Central memory CD4-positive, alpha-beta T cell (primary cell): ENCODE measurements at regions not wholly inside any gene's neighbourhood (a gene's known extent, or its start where the extent isn't known, plus 50 kb on each side); places are given as distances from the start of the nearest gene placed in this dataset.
"Not testable (repeated sequence)": the region's sequence is repeated elsewhere in the genome, so short reads cannot be mapped to it uniquely, and the experiment has no call there.

ENCODE experiments used
- DNase-seq: peaks from one replicate; pipeline ENCODE4 v3.0.0; 2022

- no peak for DNase-seq
Observed at GRCh38 chr11:105429096-105429910, 180.6 kb upstream of the GRIA4 start.

GRCh38 chr11:105407101-105407500, 202.8 kb upstream of the GRIA4 start:
- DNase-seq = no peak

GRCh38 chr11:105401269-105401809, 208.5 kb upstream of the GRIA4 start:
- DNase-seq = no peak

DNA sequence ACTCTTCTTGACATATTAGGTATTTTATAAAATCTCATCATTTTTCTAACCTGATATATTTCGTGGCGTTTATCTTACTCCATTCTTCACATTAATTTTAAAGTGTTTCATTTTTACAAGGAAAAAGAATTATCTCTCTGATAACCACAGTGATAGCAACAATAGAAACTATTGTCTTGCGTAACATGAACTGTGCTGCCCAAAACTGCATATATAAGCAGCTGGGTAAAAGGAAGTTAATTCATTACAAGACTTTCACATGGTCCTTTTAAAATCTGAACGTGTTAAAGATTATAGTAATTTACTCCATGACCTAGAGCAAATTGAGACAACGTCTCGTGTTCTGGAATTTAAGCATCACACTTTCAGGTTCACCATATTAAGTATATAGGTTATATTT, 210.4 kb upstream of the GRIA4 start:
- DNase-seq = no peak

DNA sequence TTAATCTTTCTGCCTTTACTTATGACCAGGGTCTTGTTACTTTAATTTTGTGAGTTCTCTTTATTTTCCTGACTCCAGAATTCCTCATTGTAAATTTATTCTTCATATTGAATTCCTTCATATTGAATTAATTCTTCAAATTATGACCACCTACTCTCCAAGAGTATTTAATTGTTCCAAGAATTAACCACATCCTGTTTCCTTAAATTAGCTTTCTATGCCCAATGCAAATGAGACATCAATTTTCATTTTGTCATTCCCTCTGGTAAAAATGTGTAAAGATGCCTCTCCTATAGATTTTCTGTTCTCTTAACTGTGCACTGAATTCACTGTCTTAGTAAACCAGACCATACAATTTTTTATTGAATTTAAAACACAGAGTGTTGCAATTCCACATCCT, 211.2 kb upstream of the GRIA4 start:
- DNase-seq = no peak

DNA sequence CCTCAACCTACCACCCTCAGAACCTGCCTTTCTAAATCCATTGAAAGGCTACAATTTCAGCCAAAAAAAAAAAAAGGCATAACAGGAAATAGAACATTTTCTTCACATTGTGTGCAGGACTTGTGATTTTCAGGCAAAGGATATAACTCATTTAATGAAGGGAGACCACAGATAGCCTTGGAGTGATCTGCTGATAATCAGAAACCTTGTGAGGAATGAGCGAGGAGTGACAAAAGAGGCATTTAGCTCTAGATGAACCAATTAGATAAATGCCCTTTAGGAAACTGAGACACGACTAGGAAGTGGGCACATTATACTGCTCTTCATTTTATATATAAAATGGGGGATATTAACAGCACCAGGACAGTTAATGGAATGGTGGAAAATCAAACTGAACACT, 216.5 kb upstream of the GRIA4 start:
- DNase-seq = no peak

GRCh38 chr11:105392556-105392955, 217.3 kb upstream of the GRIA4 start:
- no peak for DNase-seq

- DNase-seq = no peak
Observed at GRCh38 chr11:105389952-105390351, 219.9 kb upstream of the GRIA4 start.

- DNase-seq = no peak
Observed at GRCh38 chr11:105388006-105388405, 221.9 kb upstream of the GRIA4 start.

GRCh38 chr11:105381941-105382340, 227.9 kb upstream of the GRIA4 start:
- no peak for DNase-seq

DNA sequence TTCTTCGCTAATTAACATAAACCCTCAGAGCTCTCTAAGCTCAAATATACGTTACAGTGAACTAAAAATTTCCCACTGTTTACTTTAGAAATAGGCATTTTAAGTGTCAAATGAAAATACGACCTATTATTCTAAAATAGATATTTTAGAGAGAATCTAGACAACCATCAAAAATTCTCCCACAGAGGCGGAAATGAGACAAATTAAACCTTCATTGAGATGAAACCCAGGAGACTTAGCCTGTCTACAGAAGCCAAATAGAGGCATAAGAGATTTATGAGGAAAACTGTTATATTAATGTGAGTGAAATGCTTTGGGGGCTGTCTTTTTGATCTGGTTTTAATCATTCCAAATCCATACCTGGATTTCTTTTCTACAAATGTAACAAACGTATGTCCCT, 232.0 kb upstream of the GRIA4 start:
- no peak for DNase-seq

DNA sequence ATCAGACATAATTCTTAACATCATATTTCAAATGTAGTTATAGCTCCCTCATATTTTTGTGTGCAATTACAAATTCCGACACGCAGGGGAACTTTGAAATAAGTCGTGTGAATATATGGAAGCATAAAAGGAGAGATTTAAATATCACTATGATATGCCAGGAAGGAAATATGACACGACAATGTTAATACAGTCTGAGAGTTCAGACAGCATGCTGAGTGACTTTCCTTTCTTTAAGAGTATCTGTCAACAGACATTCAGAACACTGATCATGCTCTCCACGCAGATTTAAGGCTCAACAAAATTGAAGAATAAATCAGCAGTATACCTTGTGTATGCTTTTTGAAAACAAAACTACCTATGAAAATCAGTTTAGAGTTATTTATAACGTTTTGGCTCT, 232.6 kb upstream of the CARD18 start:
- no peak for DNase-seq

DNA sequence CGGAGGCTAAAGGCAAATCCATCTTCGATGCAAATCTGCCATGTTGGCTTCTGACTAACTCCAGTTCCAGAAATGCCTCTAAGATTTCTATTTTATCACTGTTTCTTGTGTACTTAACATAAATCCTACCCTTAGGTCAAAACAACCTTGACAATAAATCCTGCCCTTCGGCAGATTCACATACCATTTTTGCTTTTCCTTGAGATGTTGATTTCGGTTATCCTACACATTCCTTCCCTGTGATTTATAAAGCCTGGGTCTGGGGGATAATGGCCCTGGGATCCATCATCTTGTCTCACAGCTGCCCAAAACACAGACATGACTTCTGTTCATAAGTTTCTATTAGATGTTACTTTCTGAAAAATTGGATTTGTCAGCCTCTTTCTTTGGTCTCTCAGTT, 231.7 kb upstream of the CARD18 start:
- DNase-seq = no peak

DNA sequence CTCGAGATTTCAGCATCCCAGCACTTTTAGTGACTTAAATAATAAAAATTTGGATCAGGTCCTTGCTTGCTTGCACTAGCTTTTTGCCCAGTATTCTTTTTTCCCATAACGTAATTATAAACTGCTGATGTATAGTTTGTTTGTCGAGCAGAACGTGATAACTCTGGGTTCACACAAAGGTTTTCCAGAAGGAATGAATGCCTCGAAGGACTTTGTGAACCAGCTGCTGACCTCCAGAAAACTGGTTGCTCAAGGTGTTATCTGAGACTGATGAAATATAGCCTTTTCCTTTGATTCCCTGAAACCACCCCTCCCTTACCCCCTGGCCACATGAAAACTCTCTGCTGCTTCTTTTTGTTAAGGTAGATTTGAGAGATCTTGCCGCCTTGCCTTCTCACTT, 229.1 kb upstream of the CARD18 start:
- DNase-seq = no peak

GRCh38 chr11:105367129-105367528, 227.6 kb upstream of the CARD18 start:
- DNase-seq = no peak

DNA sequence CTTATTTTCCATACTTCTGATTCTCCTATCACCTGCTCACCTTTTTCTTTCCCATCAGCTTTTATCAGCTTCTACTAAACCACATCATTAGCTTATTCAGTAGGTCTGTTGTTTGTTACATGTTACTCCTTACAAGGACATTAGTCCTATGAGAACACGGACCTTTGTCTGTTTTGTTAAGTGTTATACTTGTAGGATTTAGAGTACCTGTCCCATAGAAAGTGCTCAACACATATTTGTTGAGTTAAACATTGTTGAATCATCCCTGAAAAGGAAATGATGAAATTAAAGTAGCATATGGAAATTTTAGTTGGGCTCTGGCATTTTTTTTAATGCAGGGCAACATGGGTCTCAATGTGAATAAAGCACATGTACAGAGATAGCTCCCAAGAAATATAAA, 222.1 kb upstream of the CARD18 start:
- no peak for DNase-seq

DNA sequence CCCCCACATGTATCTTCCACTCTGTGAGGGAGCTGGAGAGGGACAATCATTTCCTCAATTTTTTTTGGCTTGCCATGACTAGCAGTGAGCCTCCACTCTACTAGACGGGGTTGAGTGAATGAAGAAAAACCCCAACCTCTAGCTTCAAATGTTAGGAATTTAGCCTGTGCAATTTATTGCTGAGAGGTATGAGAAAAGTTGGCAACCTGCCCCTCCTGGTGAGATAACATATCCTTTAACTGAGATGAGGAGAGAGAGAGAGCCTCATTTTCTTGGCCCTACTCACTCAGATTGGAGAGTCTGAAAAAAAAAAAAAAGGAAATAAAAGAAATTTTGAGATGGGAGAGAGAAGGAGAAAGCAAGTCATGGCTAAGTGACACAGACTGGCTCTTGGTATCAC, 218.2 kb upstream of the CARD18 start:
- no peak for DNase-seq

DNA sequence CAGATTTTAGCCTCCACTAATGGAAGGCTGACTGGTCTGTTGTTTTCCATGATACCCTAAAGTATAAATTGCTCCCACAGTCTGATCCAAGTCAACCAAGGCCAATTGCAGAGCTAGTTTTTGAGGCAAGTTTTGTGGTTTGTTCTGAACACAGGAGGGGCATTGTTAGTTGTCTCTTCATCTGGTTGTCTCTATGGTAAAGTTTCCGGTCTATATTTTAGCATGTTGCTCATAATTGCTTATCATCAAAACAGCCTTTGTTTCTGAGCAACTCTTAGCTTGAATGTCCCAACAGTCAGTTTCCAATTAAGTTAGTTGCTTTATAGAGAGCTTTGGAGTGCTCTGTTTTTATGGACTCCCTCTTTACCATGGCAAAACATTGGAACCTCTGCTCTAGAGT, 217.6 kb upstream of the CARD18 start:
- DNase-seq = no peak

- DNase-seq = not testable (repeated sequence)
Observed at GRCh38 chr11:105349867-105350266, 210.3 kb upstream of the CARD18 start.

GRCh38 chr11:105344938-105345337, 205.4 kb upstream of the CARD18 start:
- no peak for DNase-seq

- DNase-seq = no peak
Observed at GRCh38 chr11:105334025-105334714, 194.6 kb upstream of the CARD18 start.

DNA sequence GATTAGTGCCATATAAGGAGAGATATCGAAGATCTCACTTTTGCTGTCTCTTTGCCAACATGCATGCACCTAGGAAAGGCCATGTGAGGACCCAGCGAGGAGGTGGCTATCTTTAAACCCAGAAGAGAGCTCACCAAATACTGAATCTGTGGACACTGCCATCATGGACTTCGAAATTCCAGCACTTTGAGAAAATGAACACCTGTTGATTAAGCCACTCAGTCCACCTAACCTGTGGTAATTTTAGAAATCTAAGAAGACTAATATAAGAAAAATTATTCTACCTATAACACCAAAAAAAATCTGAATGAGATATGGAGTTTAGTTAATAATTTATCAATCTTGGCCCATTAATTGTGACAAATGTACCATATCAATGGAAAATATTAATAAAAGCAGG, 193.6 kb upstream of the CARD18 start:
- DNase-seq = no peak

DNA sequence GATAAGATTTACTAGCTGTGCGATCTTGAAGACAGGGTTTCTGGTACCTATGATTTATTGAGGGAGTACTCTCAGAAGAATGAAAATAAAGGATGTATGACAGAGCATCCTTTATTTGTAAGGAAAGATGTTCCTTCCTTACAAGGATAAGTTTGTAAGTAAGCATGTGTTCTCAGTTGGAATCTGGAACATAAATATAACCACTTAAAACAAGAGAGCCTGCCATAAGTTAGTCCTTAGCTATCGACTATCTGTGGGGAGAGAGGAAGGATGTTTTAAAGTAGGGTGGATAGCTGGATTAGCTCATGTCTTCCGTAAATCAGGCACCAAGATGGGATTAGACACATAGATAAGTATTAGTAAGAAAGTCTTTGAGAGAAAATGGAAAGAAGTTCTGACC, 192.6 kb upstream of the CARD18 start:
- no peak for DNase-seq

DNA sequence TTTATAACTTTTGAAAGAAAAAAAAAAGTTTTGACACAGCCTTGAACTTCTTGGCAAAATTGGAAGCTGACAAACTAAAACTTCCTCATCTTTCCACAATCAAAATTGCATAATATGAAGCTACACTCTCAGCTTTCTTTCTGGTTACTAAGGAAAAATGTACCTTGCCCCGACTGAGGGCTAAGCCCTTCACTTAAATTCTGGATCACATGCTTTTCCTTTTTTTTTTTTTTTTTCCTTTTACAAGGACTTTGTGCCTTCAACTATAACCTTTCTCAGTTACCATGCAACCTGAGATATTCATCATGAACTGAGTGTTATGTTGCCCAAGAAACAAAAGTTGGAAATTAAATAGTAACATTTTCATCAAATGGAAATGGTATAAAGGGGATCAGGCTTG, 188.5 kb upstream of the CARD18 start:
- DNase-seq = no peak
